Subcutaneous abdominal adipose tissue (tissue), 5 donors: ENCODE measurements at regions not wholly inside any gene's neighbourhood (a gene's known extent, or its start where the extent isn't known, plus 50 kb on each side); places are given as distances from the start of the nearest gene placed in this dataset.

Source experiments
- H3K27ac ChIP-seq: one replicate; pipeline ENCODE4 v1.7.0; 2013; ENCODE audit warnings: low read depth, mild to moderate bottlenecking, inconsistent platforms, low read length, moderate library complexity
- H3K27me3 ChIP-seq, 5 donors: one replicate each; pipeline ENCODE4 v1.7.0; 2013; ENCODE audit warnings: low read length in 5 of 5, inconsistent platforms in 1 of 5; ENCODE audit not compliant: control insufficient read depth in 5 of 5, insufficient read depth in 4 of 5
- H3K36me3 ChIP-seq, 5 donors: one replicate each; pipeline ENCODE4 v1.7.0; 2013; ENCODE audit warnings: low read length in 5 of 5; ENCODE audit not compliant: control insufficient read depth in 5 of 5, insufficient read depth in 5 of 5
- H3K4me1 ChIP-seq, 5 donors: one replicate each; pipeline ENCODE4 v1.7.0; 2013; ENCODE audit warnings: low read length in 5 of 5, mild to moderate bottlenecking in 3 of 5, moderate library complexity in 1 of 5; ENCODE audit not compliant: control insufficient read depth in 5 of 5, insufficient read depth in 5 of 5
- H3K4me3 ChIP-seq, 5 donors: one replicate each; pipeline ENCODE4 v1.7.0; 2013; ENCODE audit warnings: low read length in 5 of 5, low read depth in 1 of 5
- H3K9ac ChIP-seq, 5 donors: one replicate each; pipeline ENCODE4 v1.7.0; 2013; ENCODE audit warnings: low read length in 5 of 5, mild to moderate bottlenecking in 4 of 5, moderate library complexity in 3 of 5
- H3K9me3 ChIP-seq, 5 donors: one replicate each; pipeline ENCODE4 v1.7.0; 2013; ENCODE audit warnings: low read length in 5 of 5; ENCODE audit not compliant: control insufficient read depth in 5 of 5
- donor health status: healthy.
- donor health status: healthy.
- donor health status: healthy.
- donor health status: healthy.
- donor health status: healthy.

DNA sequence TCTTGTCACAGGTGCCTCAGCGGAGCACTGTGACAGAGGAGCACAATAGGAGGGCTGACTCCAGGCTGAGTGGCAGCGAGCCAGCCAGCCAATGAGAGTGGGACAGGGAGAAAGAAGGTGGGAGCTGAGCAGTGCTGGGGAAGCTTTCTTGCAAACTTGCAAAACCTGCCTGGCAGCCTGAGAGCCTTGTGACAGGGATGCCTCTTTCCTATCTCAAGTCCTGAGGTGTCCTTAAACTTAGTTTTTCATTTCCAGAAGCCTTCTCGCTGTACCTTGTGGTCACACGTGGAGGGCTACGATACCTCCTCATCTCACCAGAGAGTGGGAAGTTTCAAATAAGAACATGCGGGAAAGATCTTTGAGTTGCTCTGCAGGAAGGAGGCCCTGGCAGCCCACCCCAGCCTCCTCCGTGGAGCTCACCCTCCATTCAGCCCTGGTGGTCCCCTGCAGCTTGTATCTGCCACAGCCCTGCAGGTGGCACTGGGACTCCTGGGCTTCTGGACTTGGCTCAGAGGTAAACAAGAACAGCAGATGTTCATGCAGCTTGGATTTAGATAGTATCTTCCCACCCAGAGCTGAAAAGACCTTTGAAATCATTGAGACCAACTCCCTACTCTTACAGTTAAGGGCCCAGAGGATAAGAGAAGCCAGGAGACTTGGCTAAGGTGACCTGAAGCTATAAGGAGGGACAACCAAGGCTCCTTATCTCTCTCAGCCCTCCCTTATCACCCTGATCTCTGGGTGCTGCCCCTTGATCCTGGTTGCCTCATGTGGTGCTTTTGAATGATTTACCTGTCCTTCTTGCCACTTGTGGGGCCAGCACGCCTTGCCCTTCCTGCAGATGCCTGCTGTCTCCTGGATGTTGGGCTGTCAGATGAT is 153.5 kb upstream of the MAX start:
- Histone ChIP-seq H3K4me3 (no peak overlapping the region), H3K4me1 (peaks cover 0 to 7% (median 3%) of the 10 kb centered on the region in 5 donors), H3K27ac (no peak overlapping the region), H3K36me3 (no peaks in the 10 kb centered on the region), H3K27me3 (no peaks in the 10 kb centered on the region), H3K9me3 (peaks cover 0 to 7% (median 4%) of the 10 kb centered on the region in 5 donors), H3K9ac (no peak overlapping the region)

DNA sequence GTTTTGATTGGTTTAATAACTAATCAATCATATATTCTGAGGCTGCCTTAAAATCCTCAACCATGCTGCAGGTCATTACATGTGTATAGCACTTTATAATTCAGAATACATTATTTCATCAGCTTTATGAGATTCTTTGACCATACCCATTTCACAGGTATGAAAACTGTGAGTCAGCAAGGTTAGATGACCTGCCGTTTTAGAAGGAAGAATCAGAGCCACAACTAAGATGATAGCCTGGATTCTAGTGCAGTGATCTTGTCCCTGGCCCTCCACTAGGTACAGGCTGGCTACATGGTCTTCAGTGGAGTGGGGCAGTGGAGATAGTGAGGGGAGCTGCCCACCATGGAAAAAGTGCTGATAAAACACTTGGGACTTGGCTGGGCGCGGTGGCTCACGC is 154.4 kb upstream of the MAX start:
- Histone ChIP-seq H3K27me3 (no peaks in the 10 kb centered on the region), H3K4me3 (no peak overlapping the region), H3K9me3 (peaks cover 0 to 7% (median 4%) of the 10 kb centered on the region in 5 donors), H3K27ac (no peak overlapping the region), H3K36me3 (no peaks in the 10 kb centered on the region), H3K4me1 (peaks cover 0 to 3% (median 0%) of the 10 kb centered on the region in 5 donors), H3K9ac (no peak overlapping the region)

DNA sequence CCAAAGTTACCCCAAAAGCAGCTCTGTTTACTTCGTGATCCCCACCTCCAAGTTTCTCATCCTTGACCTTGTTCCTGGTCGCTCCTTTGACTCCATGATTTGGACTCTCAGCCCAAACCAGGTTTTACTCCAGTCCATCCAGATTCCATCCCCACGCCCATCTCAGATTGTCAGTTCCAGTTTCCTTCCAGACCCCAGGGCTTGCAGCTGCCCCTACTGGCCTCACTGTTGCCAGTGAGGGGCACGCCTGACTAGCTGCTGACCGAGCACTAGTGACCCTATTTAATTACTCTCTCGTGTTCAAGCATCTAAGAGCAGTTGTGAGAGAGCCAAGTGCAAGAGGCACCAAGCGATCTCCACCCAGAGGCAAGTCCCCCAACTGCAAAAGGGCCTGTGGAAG is 155.1 kb upstream of the FUT8 start:
- Histone ChIP-seq H3K36me3 (no peaks in the 10 kb centered on the region), H3K27me3 (no peaks in the 10 kb centered on the region), H3K4me3 (no peak overlapping the region), H3K4me1 (peaks cover 0 to 3% (median 0%) of the 10 kb centered on the region in 5 donors), H3K9ac (no peak overlapping the region), H3K9me3 (peaks cover 0 to 7% (median 5%) of the 10 kb centered on the region in 5 donors), H3K27ac (no peak overlapping the region)

DNA sequence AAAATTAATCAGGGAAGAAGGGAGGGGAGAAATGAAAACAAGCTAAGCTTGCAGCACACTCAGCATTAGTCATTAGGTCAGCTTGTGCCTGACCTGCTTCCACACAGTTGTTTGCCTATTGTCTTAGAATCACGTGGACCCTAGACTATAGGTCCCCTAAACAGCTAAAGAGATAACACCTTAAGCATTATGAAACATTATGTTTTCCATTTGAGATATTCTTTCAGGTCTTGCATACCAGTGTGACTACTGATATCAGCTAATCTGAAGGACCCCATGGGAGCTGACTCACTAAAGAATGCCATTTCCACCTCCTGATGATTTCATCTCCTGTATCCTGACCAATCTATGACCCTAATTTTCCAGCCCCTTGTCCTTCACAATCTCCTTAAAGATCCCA is 154.1 kb upstream of the FUT8 start:
- Histone ChIP-seq H3K36me3 (no peaks in the 10 kb centered on the region), H3K9ac (no peak overlapping the region), H3K4me3 (no peak overlapping the region), H3K27ac (no peak overlapping the region), H3K27me3 (no peaks in the 10 kb centered on the region), H3K9me3 (peaks cover 0 to 7% (median 5%) of the 10 kb centered on the region in 5 donors), H3K4me1 (peaks cover 0 to 3% (median 0%) of the 10 kb centered on the region in 5 donors)

DNA sequence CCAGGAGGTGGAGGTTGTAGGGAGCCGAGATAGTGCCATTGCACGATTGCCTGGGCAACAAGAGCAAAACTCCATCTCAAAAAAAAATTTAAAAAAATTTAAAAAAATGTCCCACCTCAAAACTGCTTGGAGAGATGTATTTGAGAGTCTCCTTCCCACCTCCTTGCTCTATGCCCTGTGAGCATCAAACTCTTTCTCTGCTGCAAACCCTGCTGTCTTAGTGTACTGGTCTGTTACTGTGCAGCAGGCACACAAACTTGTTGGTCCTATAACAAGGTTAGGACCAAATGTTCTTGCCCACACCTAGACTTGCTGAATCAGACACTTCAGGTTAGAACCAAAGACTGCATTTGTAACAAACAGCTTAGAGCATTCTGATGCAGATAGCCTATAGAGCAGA is 153.5 kb upstream of the FUT8 start:
- H3K4me3 ChIP-seq, result no peak overlapping the region
- H3K36me3 ChIP-seq, result no peaks in the 10 kb centered on the region
- peaks cover 0 to 3% (median 0%) of the 10 kb centered on the region in 5 donors for H3K4me1 ChIP-seq
- no peak overlapping the region for H3K27ac ChIP-seq
- no peaks in the 10 kb centered on the region for H3K27me3 ChIP-seq
- no peak overlapping the region for H3K9ac ChIP-seq
- peaks cover 0 to 7% (median 5%) of the 10 kb centered on the region in 5 donors for H3K9me3 ChIP-seq

DNA sequence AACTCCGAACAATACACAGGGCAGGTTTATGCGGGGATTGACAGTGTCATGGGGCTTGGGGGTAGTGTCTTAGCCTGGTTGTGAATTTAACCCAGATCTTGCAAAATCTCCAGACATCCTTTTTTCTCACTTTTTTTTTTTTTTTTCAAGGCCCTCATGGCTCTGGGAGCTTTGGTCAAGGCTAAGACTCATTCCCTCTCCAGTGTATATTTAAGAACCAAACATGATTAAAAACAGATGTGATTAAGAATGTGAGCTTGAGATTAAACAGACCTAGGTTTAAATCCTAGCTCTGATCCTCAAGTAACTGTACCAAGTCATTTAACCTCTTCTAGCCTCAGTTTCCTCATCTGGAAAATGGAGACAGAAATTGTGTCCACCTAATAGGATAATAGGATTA is 151.7 kb upstream of the FUT8 start:
- Histone ChIP-seq H3K4me3 (no peak overlapping the region), H3K27ac (no peak overlapping the region), H3K27me3 (no peaks in the 10 kb centered on the region), H3K4me1 (peaks cover 0 to 3% (median 0%) of the 10 kb centered on the region in 5 donors), H3K9me3 (peaks cover 0 to 7% (median 5%) of the 10 kb centered on the region in 5 donors), H3K9ac (no peak overlapping the region), H3K36me3 (no peaks in the 10 kb centered on the region)

DNA sequence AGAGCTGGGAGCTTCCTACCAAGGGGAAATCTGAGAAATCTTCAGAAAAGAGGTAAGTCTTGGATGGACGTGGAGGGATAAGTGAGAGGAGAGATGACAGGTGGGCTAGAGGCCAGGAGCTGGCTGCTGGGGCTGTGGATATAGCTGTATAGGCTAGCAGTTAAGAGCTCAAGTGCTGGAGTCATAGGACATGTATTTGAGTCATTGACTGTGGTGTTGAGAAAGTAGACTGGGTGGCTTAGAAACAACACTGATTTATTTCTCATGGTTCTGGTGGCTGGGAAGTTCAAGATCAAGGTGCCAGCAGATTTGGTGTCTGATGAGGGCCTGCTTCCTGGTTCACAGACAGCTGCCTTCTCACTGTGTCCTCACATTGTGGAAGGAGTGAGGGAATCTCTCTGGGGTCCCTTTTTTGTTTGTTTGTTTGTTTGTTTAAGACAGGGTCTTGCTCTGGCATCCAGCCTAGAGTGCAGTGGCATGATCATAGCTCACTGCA is 151.1 kb upstream of the FUT8 start:
- Histone ChIP-seq H3K36me3 (no peaks in the 10 kb centered on the region), H3K9me3 (peaks cover 0 to 7% (median 5%) of the 10 kb centered on the region in 5 donors)

DNA sequence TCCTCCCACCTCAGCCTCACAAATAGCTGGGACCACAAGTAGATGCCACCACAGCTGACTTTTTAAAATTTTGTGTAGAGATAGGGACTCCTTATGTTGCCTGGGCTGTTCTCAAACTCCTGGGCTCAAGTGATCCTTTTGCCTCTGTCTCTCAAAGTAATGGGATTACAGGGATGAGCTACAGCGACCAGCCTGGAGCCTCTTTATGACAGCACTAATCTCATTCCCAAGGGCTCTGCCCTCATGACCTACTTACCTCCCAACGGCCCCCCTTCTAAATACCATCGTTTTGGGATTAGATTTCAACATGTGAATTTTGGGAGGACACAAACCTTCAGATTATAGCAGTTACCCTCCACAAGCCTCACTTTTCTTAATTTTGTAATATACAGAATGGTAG is 150.6 kb upstream of the FUT8 start:
- Histone ChIP-seq H3K27ac (no peak overlapping the region), H3K4me3 (no peak overlapping the region), H3K36me3 (no peaks in the 10 kb centered on the region), H3K27me3 (no peaks in the 10 kb centered on the region), H3K9me3 (peaks cover 0 to 7% (median 5%) of the 10 kb centered on the region in 5 donors), H3K4me1 (peaks cover 0 to 3% (median 0%) of the 10 kb centered on the region in 5 donors), H3K9ac (no peak overlapping the region)

More for the DNA sequence above, 151.1 kb upstream of the FUT8 start:
- Histone ChIP-seq H3K27ac (no peak overlapping the region), H3K4me1 (peaks cover 0 to 3% (median 0%) of the 10 kb centered on the region in 5 donors), H3K9ac (no peak overlapping the region), H3K27me3 (no peaks in the 10 kb centered on the region), H3K4me3 (no peak overlapping the region)

DNA sequence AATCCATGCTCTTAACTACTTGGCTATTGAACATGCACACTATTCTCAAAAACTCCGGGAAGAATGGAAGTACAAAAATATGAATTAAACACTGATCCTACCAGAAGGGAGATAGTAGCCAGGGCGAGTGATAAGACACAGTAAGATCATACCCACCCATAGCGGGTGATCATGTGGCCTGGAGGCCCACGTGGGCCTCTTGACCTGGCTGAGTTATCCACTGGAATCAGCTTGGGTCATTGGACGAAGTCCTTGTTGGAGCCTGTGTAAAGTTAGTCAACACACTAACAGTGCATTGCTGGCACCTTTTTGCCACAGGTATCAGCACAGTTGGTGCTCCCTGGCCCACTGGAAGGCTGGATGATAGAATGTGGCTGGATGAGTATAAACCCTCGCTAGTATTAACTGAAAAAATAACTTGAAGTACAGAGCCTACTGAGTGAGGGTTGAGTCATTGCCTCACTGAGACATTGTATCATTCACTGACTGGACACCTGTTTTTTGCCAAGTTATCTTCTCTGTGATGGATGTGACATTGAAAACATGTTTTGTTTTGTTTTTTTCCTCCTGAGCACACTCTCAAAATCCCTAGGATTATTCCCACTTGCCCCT is 149.2 kb upstream of the FUT8 start:
- no peaks in the 10 kb centered on the region for H3K27me3 ChIP-seq
- no peak overlapping the region for H3K4me3 ChIP-seq
- H3K4me1 ChIP-seq, result peaks cover 0 to 2% (median 0%) of the 10 kb centered on the region in 5 donors
- no peak overlapping the region for H3K9ac ChIP-seq
- H3K9me3 ChIP-seq, result peaks cover 0 to 7% (median 5%) of the 10 kb centered on the region in 5 donors
- no peaks in the 10 kb centered on the region for H3K36me3 ChIP-seq
- H3K27ac ChIP-seq, result no peak overlapping the region

DNA sequence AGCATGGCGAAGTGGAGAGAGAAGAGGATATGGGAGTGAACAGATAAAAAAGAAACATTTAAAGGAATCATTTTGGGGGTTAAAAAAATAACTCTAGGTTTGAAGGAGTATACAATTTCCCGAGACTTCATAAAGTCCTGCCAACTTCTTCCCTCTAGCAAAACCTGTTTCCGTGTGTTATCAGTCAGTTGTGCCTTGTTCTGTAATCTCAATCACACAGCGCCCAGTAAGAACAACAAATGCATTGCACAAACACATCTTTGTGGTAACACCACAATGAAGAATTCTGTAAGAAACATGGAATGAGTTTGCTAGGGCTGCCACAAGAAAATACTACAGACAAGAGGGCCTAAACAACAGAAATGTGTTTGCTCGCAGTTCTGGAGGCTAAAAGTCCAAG is 144.7 kb upstream of the FUT8 start:
- H3K4me1 ChIP-seq, result no peaks in the 10 kb centered on the region
- H3K9ac ChIP-seq, result no peak overlapping the region
- no peaks in the 10 kb centered on the region for H3K9me3 ChIP-seq
- H3K27me3 ChIP-seq, result no peaks in the 10 kb centered on the region
- H3K36me3 ChIP-seq, result no peaks in the 10 kb centered on the region
- H3K4me3 ChIP-seq, result no peak overlapping the region
- no peak overlapping the region for H3K27ac ChIP-seq
